GM10266 (cell line): ENCODE measurements at regions not wholly inside any gene's neighbourhood (a gene's known extent, or its start where the extent isn't known, plus 50 kb on each side); places are given as distances from the start of the nearest gene placed in this dataset.

Experiments used
- DNase-seq: peaks from one replicate; pipeline ENCODE4 v3.0.0; 2012; ENCODE audit errors: extremely low spot score
- TF ChIP-seq, protein P1 (sequence below): IDR thresholded peaks from 2 replicates; pipeline ENCODE4 v1.5.1; 2012; ENCODE audit warnings: mild to moderate bottlenecking, low read depth; ENCODE audit not compliant: control insufficient read depth, insufficient read depth; ENCODE audit errors: missing control alignments

- no peak for DNase-seq
Measured at GRCh38 chr13:21970172-21970571, 299.3 kb downstream of the FGF9 start.

GRCh38 chr13:21970918-21971317, 300.0 kb downstream of the FGF9 start:
- no peak for DNase-seq

More at GRCh38 chr13:21970172-21970571, 299.3 kb downstream of the FGF9 start:
- TF ChIP-seq, protein P1, sequence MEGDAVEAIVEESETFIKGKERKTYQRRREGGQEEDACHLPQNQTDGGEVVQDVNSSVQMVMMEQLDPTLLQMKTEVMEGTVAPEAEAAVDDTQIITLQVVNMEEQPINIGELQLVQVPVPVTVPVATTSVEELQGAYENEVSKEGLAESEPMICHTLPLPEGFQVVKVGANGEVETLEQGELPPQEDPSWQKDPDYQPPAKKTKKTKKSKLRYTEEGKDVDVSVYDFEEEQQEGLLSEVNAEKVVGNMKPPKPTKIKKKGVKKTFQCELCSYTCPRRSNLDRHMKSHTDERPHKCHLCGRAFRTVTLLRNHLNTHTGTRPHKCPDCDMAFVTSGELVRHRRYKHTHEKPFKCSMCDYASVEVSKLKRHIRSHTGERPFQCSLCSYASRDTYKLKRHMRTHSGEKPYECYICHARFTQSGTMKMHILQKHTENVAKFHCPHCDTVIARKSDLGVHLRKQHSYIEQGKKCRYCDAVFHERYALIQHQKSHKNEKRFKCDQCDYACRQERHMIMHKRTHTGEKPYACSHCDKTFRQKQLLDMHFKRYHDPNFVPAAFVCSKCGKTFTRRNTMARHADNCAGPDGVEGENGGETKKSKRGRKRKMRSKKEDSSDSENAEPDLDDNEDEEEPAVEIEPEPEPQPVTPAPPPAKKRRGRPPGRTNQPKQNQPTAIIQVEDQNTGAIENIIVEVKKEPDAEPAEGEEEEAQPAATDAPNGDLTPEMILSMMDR = no peak

DNA sequence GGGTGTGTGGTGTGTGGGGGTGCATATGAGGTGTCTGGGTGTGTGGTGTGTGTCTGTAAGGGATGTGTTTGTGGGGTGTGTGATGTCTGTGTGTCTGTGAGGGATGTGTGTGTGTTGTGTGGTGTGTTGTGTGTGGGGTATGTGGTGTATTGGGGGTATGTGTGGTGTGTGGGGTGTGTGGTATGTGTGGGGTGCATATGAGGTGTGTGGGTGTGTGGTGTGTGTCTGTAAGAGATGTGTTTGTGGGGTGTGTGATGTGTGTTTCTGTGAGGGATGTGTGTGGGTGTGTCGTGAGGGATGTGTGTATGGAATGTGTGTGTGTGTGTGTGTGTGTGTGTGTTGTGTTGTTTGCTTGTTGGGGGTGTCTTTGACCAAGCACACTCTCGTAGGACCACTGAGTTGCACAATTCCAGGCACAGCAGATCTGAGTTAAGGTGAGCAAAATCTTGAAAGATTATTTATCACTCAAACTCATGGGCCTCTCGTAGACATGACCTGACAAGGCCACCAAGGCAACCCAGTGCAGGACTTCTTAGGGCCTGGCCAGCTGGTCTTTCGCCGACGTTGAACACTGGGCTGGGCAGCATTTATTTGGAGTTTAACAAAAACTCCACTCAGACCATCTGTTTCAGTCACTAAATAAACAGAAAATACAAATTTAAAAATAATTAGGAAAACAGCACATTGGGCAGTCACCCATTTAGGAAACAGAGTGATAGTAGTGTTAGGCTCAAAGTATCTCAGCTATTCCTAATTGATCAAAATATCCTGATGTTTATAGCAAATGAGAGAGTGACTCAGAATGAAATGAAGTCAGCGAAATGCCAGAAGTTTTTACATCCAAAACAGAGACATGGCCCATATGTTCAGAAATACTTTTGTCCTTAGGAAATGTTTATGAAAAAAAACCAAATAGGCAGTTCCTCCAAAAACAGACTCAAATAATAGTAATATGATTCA, 301.1 kb downstream of the FGF9 start:
- no peak for DNase-seq
- TF ChIP-seq, protein P1 = no peak

More at GRCh38 chr13:21970918-21971317, 300.0 kb downstream of the FGF9 start:
- TF ChIP-seq, protein P1 = no peak

DNA sequence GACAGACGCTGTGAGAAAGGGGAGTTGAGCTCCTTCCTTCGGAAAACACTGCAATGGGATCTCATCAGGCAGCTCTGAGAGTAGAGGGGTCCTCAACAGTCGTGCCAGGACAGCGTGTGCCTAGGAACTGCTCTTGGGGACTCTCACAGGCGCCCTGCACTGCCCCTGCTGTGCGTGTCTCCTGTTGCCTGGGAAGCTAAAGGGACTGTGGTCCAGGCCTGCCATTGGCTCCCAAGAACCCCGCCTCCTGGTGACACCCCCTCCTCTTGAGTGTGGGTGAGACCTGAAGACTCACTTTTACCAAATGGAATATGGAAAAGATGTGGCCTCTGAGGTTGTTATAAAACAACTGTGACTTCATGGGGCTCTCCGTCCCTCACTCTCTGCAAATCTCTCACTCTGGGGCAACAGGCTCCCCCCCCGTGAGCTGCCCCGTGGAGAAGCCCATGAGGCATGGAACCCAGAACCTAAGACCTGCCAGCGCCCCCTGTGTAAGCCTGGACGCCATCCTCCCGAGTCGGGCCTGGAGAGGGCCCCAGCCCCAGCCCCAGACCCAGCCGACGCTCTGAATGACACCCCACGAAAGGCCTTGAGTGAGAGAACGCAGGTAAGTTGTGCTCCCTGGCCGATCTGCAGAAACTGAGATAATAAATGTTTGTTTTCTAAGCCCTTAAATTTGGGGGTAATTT, 302.7 kb downstream of the FGF9 start:
- TF ChIP-seq, protein P1 = no peak
- DNase-seq = no peak

- TF ChIP-seq, protein P1 = no peak
- DNase-seq = no peak
Measured at GRCh38 chr13:21974741-21975140, 303.9 kb downstream of the FGF9 start.

DNA sequence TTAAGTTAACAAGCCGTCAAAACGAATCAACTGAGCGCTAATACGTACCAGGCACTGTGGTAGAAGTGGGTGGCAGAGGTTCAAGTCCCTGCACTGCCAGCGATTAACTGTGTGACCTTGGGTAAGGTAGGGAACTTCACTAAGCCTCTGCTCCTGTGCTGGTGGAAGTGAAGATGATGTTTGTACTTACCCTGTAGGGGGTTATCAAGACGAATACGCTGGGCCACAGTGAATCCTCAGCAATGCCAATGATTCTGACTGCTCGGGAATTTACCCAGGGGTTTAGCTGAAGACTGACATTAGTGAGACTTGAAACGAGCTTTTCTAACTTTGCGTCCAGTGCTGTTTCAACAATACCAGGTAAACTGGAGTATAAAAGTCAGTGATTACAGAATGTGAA, 305.3 kb downstream of the FGF9 start:
- TF ChIP-seq, protein P1 = no peak
- DNase-seq = no peak
